AG04450 (cell line): ENCODE measurements at regions not wholly inside any gene's neighbourhood (a gene's known extent, or its start where the extent isn't known, plus 50 kb on each side); places are given as distances from the start of the nearest gene placed in this dataset.

Source experiments
- CTCF ChIA-PET: fragments of 300-600, 350-600 bp; formaldehyde crosslinking; extraction: SDS; loops from one replicate; lab custom pipeline; 2022; ENCODE audit warnings: antibody characterized with exemption, inconsistent platforms; lab: Charles Lee
- POLR2A ChIA-PET: fragments of 350-600 bp; formaldehyde crosslinking; extraction: SDS; loops from one replicate; lab custom pipeline; 2021; ENCODE audit warnings: antibody characterized with exemption, inconsistent platforms; lab: Yijun Ruan, JAX
- DNase-seq: peaks from one replicate; pipeline ENCODE4 v3.0.0-alpha.2; 2011; ENCODE audit warnings: low read depth, low spot score
- H3K27ac ChIP-seq: one replicate; pipeline ENCODE4 v1.5.1; 2012; ENCODE audit warnings: low read depth, low read length, control low read depth
- H3K27me3 ChIP-seq: one replicate; pipeline ENCODE4 v1.6.0; 2012; ENCODE audit warnings: low read length; ENCODE audit not compliant: control insufficient read depth, insufficient read depth
- H3K4me3 ChIP-seq: 2 replicates; pipeline ENCODE4 v1.5.1; 2011; ENCODE audit warnings: mild to moderate bottlenecking, low read depth, low read length, control low read depth
- H3K9me3 ChIP-seq: 2 replicates; pipeline ENCODE4 v1.5.1; 2012; ENCODE audit warnings: low read length; ENCODE audit not compliant: control insufficient read depth, insufficient read depth
- TF ChIP-seq, protein P1 (sequence below): IDR thresholded peaks from 2 replicates; pipeline ENCODE4 v1.5.1; 2011; ENCODE audit warnings: low read depth, low read length, control low read depth, inconsistent platforms

DNA sequence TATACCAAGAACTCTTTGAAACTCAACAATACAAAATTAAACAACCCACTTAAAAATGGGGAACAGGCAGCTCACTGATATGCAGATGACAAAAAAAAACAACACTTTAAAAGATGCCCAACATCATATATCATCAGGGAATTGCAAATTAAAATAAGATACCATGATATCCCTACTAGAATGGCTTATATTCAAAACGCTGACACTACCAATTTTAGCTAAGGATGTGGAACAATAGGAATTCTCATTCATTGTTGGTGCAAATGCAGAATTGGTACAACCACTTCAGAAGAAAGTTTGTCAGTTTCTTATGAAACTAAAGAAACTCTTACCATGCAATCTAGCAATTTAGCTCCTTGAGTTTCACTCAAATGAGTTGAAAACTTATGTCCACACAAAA is 259.0 kb upstream of the HS3ST1 start:
- no peak for DNase-seq
- CTCF ChIA-PET, result no interaction called here
- no peak overlapping the region for H3K4me3 ChIP-seq
- TF ChIP-seq, protein P1, sequence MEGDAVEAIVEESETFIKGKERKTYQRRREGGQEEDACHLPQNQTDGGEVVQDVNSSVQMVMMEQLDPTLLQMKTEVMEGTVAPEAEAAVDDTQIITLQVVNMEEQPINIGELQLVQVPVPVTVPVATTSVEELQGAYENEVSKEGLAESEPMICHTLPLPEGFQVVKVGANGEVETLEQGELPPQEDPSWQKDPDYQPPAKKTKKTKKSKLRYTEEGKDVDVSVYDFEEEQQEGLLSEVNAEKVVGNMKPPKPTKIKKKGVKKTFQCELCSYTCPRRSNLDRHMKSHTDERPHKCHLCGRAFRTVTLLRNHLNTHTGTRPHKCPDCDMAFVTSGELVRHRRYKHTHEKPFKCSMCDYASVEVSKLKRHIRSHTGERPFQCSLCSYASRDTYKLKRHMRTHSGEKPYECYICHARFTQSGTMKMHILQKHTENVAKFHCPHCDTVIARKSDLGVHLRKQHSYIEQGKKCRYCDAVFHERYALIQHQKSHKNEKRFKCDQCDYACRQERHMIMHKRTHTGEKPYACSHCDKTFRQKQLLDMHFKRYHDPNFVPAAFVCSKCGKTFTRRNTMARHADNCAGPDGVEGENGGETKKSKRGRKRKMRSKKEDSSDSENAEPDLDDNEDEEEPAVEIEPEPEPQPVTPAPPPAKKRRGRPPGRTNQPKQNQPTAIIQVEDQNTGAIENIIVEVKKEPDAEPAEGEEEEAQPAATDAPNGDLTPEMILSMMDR, result no peak
- H3K27ac ChIP-seq, result no peak overlapping the region
- POLR2A ChIA-PET, result no interaction called here
- no peaks in the 10 kb centered on the region for H3K27me3 ChIP-seq
- no peaks in the 10 kb centered on the region for H3K9me3 ChIP-seq

DNA sequence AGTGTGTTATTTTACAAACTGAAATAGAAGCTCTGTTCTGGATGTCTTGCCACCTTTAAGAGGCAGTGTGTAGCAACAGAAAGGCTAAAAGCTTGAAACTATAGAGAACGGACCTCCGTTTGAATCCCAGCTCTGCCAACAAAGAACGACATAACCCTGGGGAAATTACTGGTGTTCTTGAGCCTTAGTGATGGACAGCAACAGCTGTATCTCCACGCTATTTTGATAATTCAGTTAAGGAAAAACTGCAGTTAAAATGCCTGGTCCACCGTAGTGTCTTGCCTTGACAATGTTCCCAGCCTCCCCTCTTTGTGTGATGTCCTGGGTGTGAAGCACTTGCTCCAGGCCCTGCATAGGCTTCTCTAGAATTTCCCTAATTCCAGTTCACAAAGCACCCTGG is 256.8 kb upstream of the HS3ST1 start:
- POLR2A ChIA-PET, result no interaction called here

DNA sequence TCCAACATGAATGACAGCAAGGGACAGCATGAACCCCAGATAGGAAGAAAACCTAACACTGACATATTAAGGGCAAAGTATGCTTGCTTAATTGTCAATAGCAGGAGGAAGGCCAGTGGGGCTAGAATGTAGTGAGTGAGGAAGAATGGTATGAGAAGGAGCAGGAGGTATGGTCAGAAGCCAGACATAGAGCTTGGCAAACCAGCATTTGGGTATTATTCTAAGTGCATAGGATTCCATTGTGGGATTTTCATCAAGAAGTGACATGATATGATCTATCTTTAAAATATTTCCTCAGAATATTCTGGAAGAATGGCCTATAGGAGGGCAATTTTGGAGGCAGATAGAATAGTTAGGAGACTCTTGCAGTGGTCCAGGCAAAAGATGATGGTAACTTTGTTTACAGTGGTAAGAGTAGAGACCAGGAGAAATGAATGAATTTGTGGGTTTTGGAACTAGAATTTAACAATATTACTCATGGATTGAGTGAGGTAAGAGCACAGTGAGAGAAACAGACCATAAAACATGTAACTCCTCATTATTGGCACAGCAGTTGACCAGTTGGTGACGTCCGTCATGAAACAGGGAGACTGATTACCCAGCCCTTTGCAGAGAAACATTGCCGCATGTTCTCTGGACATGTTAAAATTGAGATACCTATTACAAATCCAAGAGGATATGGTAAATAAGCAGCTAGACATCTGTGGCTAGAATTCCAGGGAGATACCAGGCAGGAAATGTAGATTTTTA is 246.5 kb upstream of the HS3ST1 start:
- H3K4me3 ChIP-seq, result no peak overlapping the region
- TF ChIP-seq, protein P1, result no peak

More for the DNA sequence above, 256.8 kb upstream of the HS3ST1 start:
- no peak overlapping the region for H3K27ac ChIP-seq
- TF ChIP-seq, protein P1, result no peak
- no peaks in the 10 kb centered on the region for H3K9me3 ChIP-seq
- CTCF ChIA-PET, result no interaction called here
- H3K4me3 ChIP-seq, result no peak overlapping the region
- DNase-seq, result no peak
- H3K27me3 ChIP-seq, result no peaks in the 10 kb centered on the region

DNA sequence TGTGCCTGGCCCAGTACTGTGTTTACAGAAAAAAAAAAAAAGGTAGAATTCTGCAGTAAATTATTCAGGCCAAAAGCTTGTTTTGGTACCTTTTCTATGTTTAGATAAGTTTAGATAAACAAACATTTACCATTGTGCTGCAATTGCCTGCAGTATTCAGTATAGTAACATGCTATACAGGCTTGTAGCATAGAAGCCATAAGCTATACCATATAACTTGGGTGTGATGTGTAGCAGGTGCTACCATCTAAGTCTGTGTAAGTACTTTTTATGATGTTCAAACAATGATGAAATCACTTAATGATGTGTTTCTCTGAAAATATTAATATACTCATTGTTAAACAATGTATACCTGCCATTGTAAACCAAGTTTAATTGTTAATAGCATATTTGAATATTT is 241.6 kb upstream of the HS3ST1 start:
- Histone ChIP-seq H3K9me3 (no peaks in the 10 kb centered on the region), H3K27ac (no peak overlapping the region), H3K4me3 (no peak overlapping the region), H3K27me3 (no peaks in the 10 kb centered on the region)
- no peak for DNase-seq
- CTCF ChIA-PET, result interaction anchor here (0.6 kb wide), 1 partner anchor 36 kb away, joined by 6 read pairs; no protein-coding TSS in a partner anchor
- TF ChIP-seq, protein P1, result no peak
- POLR2A ChIA-PET, result no interaction called here

More for the DNA sequence above, 246.5 kb upstream of the HS3ST1 start:
- ChIA-PET POLR2A (no interaction called here), CTCF (no interaction called here)
- Histone ChIP-seq H3K27ac (no peak overlapping the region), H3K9me3 (no peaks in the 10 kb centered on the region), H3K27me3 (no peaks in the 10 kb centered on the region)
- no peak for DNase-seq

- ChIA-PET POLR2A (no interaction called here), CTCF (no interaction called here)
- Histone ChIP-seq H3K4me3 (no peak overlapping the region), H3K27me3 (no peaks in the 10 kb centered on the region), H3K9me3 (no peaks in the 10 kb centered on the region), H3K27ac (no peak overlapping the region)
- no peak for DNase-seq
- TF ChIP-seq, protein P1, result no peak
These were observed 240.5 kb upstream of the HS3ST1 start for GRCh38 chr4:11669156-11669555.
